ENCODE measurements at regions not wholly inside any gene's neighbourhood (a gene's known extent, or its start where the extent isn't known, plus 50 kb on each side); places are given as distances from the start of the nearest gene placed in this dataset.
"Not testable (repeated sequence)": the region's sequence is repeated elsewhere in the genome, so short reads cannot be mapped to it uniquely, and the experiment has no call there.

- not testable (repeated sequence) for H3K4me3 Mint-ChIP-seq; H3K27ac ChIP-seq (ENCODE audit: insufficient read depth, low read length, poor library complexity, severe bottlenecking); H3K9me3 Mint-ChIP-seq; H3K36me3 Mint-ChIP-seq; H3K4me1 ChIP-seq (ENCODE audit: control insufficient read depth, insufficient read depth, low read length, poor library complexity, severe bottlenecking); ATAC-seq (ENCODE audit: low read depth in 2 of 2); H3K36me3 ChIP-seq (ENCODE audit: control insufficient read depth, insufficient read depth, low read length); H3K27me3 ChIP-seq (ENCODE audit: control insufficient read depth, insufficient read depth, low read length); H3K4me3 ChIP-seq (ENCODE audit: low read depth, low read length); DNase-seq; H3K27me3 Mint-ChIP-seq; H3K9me3 ChIP-seq (ENCODE audit: control insufficient read depth in 2 of 2, low read length in 2 of 2)
- peaks cover 0 to 14% (median 12%) of the 10 kb centered on the region in 4 donors for H3K4me1 Mint-ChIP-seq
- H3K27ac Mint-ChIP-seq, result peak overlapping the region in 2 of 3 donors; percentile 1 to 15
Observed at GRCh38 chr15:84534561-84535235, 66.1 kb upstream of the ZSCAN2 start.

GRCh38 chr15:84536181-84536580 is 64.6 kb upstream of the ZSCAN2 start:
- not testable (repeated sequence) for H3K27ac Mint-ChIP-seq, H3K27me3 Mint-ChIP-seq

GRCh38 chr15:84544586-84544985 is 56.2 kb upstream of the ZSCAN2 start:
- peaks cover 0 to 16% (median 7%) of the 10 kb centered on the region in 4 donors for H3K4me1 Mint-ChIP-seq
- not testable (repeated sequence) for DNase-seq; H3K9me3 Mint-ChIP-seq; H3K27me3 Mint-ChIP-seq; H3K4me3 Mint-ChIP-seq; ATAC-seq (ENCODE audit: low read depth in 2 of 2); H3K27ac Mint-ChIP-seq; H3K36me3 ChIP-seq (ENCODE audit: control insufficient read depth, insufficient read depth, low read length); H3K4me1 ChIP-seq (ENCODE audit: control insufficient read depth, insufficient read depth, low read length, poor library complexity, severe bottlenecking); H3K27me3 ChIP-seq (ENCODE audit: control insufficient read depth, insufficient read depth, low read length); H3K9me3 ChIP-seq (ENCODE audit: control insufficient read depth in 2 of 2, low read length in 2 of 2); H3K4me3 ChIP-seq (ENCODE audit: low read depth, low read length); H3K27ac ChIP-seq (ENCODE audit: insufficient read depth, low read length, poor library complexity, severe bottlenecking)
- H3K36me3 Mint-ChIP-seq, result peaks cover 12% of the 10 kb centered on the region

More at GRCh38 chr15:84536181-84536580, 64.6 kb upstream of the ZSCAN2 start:
- not testable (repeated sequence) for H3K27ac ChIP-seq (ENCODE audit: insufficient read depth, low read length, poor library complexity, severe bottlenecking); ATAC-seq (ENCODE audit: low read depth in 2 of 2); H3K36me3 ChIP-seq (ENCODE audit: control insufficient read depth, insufficient read depth, low read length); H3K4me3 ChIP-seq (ENCODE audit: low read depth, low read length); H3K9me3 Mint-ChIP-seq; H3K36me3 Mint-ChIP-seq; DNase-seq; H3K4me3 Mint-ChIP-seq; H3K9me3 ChIP-seq (ENCODE audit: control insufficient read depth in 2 of 2, low read length in 2 of 2); H3K27me3 ChIP-seq (ENCODE audit: control insufficient read depth, insufficient read depth, low read length); H3K4me1 ChIP-seq (ENCODE audit: control insufficient read depth, insufficient read depth, low read length, poor library complexity, severe bottlenecking)
- H3K4me1 Mint-ChIP-seq, result peaks cover 0 to 14% (median 12%) of the 10 kb centered on the region in 4 donors

- peaks cover 0 to 16% (median 6%) of the 10 kb centered on the region in 4 donors for H3K4me1 Mint-ChIP-seq
- not testable (repeated sequence) for H3K9me3 Mint-ChIP-seq; H3K9me3 ChIP-seq (ENCODE audit: control insufficient read depth in 2 of 2, low read length in 2 of 2); H3K27me3 ChIP-seq (ENCODE audit: control insufficient read depth, insufficient read depth, low read length); H3K4me3 Mint-ChIP-seq; H3K4me3 ChIP-seq (ENCODE audit: low read depth, low read length); H3K4me1 ChIP-seq (ENCODE audit: control insufficient read depth, insufficient read depth, low read length, poor library complexity, severe bottlenecking); H3K27me3 Mint-ChIP-seq; DNase-seq; H3K27ac ChIP-seq (ENCODE audit: insufficient read depth, low read length, poor library complexity, severe bottlenecking); ATAC-seq (ENCODE audit: low read depth in 2 of 2); H3K36me3 Mint-ChIP-seq; H3K27ac Mint-ChIP-seq; H3K36me3 ChIP-seq (ENCODE audit: control insufficient read depth, insufficient read depth, low read length)
Observed at GRCh38 chr15:84547150-84547549, 53.7 kb upstream of the ZSCAN2 start.

GRCh38 chr15:84550503-84550902 is 50.3 kb upstream of the ZSCAN2 start:
- ATAC-seq (ENCODE audit: low read depth in 2 of 2), result not testable (repeated sequence)

More at GRCh38 chr15:84550503-84550902, 50.3 kb upstream of the ZSCAN2 start:
- not testable (repeated sequence) for H3K27ac ChIP-seq (ENCODE audit: insufficient read depth, low read length, poor library complexity, severe bottlenecking); DNase-seq; H3K4me3 Mint-ChIP-seq; H3K4me1 ChIP-seq (ENCODE audit: control insufficient read depth, insufficient read depth, low read length, poor library complexity, severe bottlenecking); H3K4me3 ChIP-seq (ENCODE audit: low read depth, low read length); H3K27ac Mint-ChIP-seq; H3K27me3 ChIP-seq (ENCODE audit: control insufficient read depth, insufficient read depth, low read length); H3K27me3 Mint-ChIP-seq; H3K36me3 ChIP-seq (ENCODE audit: control insufficient read depth, insufficient read depth, low read length); H3K9me3 ChIP-seq (ENCODE audit: control insufficient read depth in 2 of 2, low read length in 2 of 2); H3K9me3 Mint-ChIP-seq
- peaks cover 22% of the 10 kb centered on the region for H3K36me3 Mint-ChIP-seq
- peaks cover 7 to 28% (median 10%) of the 10 kb centered on the region in 4 donors for H3K4me1 Mint-ChIP-seq

All from CD4-positive, CD25-positive, alpha-beta regulatory T cell (primary cell).